ENCODE measurements at regions not wholly inside any gene's neighbourhood (a gene's known extent, or its start where the extent isn't known, plus 50 kb on each side); places are given as distances from the start of the nearest gene placed in this dataset.
"Not testable (repeated sequence)": the region's sequence is repeated elsewhere in the genome, so short reads cannot be mapped to it uniquely, and the experiment has no call there.

DNA sequence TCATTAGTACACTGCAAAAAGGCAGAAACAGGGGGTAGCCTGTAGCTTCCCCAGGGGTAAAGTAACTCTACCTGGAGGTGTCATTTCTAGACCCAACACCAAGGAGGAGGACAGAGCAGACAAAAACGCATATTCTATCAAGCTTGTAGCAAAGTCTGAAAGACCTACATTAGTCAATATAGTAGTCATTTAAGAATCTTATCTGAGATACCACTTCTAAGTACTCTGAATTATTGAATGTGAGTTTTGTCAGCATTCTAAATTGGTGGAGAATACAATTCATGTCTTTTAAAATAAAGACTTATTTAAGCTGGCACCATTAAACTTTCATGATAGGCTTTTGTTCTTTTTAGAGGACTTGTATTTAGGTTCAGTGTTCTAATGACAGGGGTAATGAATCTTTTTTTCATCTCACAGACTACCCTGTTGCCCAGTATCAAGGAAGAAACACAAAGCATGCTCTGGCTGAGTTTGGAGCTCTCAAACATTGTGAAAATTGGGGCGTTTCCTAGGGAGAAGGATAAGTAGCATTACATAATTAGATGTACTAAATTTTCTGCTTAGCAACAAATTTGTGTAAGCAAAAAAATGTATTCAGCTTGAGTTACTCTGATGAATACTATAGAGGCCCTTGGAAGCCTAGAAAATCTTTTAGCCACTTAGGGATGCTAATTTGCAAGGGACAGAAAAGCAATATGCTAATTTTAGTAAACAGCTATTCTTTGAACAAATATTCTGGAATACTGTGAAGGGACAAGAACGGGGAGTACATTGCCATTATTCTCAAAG is 255.4 kb upstream of the HSF2 start:
- no peak for DNase-seq

DNA sequence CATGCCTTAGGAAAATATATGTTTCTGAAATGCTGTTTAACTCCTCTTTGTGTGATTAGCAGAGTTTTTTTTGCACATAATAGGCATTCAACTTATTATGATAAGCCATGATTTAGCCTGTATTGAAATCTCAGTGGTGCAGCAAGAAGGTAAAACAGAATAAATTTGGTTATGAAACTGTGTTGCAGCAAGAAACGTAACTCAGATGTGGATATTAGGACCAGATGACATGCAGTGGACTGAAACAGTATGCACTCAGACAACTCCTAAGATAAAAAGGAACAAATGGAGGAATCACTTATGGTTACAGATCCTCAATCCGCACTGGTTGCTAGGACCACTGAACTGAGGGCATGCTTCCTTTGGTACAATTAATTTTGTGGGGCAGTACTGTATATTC is 254.2 kb upstream of the HSF2 start:
- no peak for DNase-seq

DNA sequence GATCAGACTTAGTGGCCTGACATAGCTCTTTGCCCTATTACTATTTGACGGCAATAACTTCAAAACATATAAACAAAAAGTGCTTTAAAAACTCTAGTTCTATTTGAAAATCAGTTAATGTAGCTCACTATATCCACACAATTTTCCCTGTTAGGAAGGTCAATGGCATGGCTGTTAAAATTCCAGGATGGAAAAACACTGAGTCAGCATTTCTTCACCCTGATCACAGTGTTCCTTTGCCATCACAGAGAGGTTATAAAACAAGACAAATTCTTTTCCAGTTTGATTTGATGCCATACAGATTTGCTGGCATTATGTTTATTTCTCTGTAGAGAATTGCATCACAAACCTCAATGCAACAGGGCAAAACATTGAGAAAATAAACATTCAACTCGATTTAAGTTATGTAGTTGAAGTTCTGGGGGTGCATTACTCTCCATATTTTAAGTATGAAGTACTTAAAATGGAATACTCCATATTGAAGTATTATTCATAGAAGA is 253.7 kb upstream of the HSF2 start:
- DNase-seq = no peak

DNA sequence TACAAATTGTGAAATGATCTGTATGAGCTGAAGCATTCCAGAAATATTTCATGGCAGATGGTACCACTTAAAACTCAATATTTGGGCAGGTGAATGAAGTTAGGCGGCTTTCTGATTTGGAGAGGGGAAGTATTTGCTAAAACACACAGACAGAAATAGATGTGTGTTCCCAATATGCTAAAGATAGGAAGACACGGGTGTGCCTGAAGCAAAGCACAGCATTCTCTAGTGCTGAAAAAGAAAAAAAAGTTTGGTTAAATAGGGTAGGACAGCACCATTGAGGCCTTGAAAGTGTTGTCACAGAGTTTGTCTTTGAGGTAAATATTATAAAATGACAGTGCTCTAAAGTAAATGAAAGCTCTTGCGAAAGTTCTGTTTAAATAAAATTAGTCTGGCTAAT is 252.2 kb upstream of the HSF2 start:
- DNase-seq = no peak

DNA sequence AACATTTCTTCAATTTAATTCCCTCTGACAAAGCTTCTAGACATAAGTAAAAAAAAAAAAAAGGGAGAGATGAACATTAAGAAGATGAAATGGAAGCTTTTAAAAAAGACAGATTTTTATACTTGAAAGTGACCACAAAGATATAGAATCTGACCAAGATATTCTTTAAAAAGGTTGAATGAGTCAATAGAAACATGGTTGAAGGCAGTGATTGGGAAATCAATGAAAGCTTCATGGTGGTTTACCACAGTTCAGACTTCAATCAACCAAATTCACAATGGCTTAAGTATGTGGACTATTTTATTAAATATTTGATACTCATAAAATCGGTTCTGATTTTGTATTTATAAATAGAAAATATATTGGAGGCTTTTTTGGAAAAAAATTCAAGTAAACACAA is 248.4 kb upstream of the HSF2 start:
- no peak for DNase-seq

DNA sequence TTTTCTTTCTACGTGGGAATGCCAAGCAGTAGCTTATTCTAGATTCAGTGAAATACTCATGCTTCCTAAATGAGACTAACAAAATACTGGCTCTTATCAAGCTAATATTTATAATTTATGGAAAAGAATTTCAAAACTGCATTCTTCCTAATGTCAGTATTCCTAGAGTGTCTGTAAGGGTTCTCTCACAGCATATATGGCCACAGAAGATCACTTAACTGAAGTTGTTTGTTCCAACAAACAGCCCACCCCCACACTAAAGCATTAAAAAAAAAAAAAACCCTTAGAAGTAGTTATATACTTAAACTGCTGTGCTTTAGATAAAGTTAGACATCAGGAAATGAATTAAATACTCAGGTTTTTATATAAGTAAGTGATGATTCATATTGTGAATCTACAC is 247.7 kb upstream of the HSF2 start:
- DNase-seq = no peak

DNA sequence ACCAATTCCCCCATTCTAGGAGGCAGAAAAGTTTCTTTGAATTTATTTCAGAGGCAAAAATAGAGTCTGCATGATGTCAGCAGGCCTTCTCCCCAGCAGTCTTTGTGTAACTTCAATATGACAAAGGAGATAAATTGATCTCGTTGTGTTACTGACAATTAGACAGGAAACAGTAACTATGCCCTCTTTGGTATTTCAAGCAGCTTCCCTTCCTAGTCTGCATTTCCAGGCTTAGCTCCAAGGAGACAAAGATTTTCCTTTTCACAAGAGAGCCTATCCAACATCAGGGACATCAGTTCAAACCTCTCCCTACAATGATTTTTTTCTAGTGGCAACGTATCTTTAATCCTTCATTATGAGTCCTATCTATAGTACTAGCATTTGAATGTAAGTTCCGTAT is 245.9 kb upstream of the HSF2 start:
- no peak for DNase-seq

DNA sequence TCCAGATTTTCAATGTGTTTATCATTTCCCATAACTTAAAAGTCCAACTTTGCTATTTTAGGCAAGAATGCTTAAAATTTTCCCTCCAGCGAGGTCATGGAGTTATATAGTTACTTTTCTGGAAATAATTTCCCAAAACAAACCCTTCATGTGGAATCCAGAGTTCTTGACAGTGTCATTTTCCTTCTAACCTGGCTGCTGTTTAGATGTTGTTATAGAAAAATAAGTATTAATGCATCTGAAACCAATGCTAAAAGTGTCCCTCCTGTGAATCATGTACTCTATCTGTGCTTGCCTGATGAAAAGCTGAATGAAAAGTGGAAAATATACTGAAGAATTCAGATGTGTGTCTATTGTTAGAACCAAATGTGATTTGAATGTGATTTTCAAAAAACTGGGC is 245.3 kb upstream of the HSF2 start:
- DNase-seq = no peak

DNA sequence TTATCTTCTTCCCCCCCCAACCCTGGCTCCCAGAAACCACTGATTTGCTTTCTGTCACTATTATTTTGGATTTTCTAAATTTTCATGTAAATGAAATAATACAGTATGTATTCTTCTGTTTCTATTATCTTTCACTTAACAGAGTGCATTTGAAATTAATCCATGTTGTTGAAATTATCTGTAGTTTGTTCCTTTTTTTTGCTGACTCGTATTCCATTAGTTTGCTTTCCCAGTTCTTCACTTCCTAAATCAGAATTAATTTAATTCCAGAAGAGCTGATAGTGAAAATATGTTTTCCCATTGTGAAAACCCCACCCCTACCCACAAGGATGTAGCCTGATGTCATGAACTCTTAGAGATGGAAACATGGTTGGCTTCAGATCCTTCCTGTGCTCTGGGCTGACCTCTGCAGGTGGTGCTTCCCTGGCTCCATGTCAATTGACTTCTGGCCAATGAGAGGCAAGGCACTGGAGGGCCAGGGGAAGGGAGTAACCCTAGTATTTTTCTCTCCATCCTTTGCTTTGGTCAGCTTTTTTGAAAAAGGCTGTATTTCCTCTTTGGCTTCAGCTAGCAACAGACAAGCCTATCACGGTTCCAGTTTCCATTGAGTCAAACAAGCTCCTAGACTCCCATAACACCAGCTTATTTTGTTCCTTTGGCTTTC is 244.4 kb upstream of the HSF2 start:
- DNase-seq = no peak

DNA sequence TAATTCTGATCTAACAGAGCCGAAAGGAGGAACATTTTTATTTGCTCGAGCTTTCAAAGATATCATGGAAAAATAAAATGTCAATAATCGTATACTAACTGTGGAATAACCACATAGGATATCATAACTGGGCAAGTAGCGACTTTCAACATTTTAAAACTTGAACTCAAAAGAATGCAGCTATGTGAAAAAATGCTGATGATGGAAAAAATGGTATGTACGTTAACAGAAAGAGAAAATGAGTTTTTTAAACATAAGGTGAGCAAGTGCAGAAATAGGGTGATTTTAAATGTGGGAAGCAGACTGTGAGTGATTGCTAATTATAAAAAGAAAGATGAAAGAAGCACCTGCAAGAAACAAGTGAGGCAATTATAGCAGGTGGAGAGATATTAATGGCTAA is 238.3 kb upstream of the HSF2 start:
- no peak for DNase-seq

DNA sequence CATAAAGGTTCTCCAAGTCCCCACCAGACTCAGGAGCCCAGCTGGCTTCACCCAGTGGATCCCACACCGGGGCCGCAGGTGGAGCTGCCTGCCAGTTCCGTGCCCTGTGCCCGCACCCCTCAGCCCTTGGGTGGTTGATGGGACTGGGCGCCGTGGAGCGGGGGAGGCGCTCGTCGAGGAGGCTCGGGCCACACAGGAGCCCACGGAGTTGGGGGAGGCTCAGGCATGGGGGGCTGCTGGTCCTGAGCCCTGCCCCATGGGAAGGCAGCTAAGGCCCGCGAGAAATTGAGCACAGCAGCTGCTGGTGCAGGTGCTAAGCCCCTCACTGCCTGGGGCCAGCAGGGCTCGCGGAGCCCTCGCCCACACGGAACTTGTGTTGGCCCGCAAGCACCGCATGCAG is 234.4 kb upstream of the HSF2 start:
- DNase-seq = no peak

DNA sequence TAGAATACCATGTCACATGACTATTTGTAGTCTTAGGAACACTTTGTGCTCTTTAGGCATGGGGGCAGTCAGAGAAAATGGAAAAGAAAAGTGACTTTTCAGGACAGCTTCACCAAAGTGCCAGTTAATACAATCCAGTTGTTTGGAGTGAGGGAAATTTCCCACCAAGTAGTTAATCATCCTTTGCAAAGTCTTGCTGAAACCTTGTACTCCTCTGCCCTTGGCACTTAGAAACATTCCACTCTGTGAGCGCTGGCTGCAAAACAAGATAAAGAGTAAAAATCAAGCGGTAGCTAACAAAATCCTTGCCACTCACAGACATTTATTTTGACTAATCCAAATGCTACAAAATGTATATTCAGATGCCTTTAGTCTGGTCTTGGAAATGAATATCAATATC is 229.2 kb upstream of the HSF2 start:
- DNase-seq = no peak

DNA sequence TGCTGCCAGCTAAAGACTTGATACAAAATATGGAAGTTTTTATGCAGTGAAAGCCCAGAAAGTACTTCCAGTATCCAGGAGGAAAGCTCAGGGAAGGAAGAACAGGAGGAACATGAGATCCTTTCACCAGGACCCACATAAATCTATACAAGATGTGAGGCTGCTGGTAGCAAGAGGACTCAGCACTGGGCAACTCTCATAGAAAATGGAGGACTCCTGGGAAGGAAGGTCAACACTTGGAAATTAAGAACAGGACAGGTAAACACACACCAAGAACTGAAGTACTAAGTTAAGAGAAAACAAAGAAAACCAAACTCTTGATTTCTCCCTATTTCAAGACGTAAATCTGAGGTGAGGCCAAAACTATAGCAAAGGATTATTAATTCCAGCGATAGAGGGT is 220.5 kb upstream of the HSF2 start:
- no peak for DNase-seq

DNA sequence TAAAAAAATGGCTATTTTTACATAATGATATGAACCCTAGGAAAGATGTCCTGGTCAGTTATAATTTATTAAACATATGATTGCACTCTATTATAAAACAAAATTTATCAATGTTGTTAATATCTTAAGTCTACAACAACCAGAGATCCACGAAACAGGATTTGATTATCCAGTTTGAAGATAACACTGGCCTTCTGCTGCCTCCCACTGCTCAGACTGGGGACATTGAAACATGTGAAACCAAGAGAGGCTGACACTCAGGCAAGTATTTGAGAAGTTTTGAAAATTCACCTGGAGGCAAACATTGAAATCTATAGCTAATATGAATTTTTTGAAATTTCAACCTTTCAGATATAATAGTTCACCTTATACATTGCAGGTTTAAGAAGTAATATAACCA is 219.3 kb upstream of the HSF2 start:
- no peak for DNase-seq

DNA sequence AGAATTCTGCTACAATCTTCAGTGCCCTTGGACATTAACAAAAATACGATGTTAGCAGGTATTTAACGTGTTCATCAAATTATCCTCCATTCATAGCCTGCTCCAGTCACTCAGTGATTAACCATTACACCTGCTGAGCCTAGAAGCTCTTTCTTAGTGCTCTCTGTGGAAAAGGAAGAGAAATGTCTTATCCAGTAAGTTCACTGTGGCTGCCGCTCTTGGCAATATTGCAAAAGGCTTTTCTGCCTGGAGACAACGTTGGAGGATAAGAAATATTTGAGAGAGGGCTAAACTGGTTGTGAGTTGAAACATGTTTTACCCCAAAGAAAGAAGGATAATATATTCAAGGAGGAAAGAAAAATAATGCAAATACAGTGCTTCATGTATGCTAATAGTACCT is 217.4 kb upstream of the HSF2 start:
- no peak for DNase-seq

DNA sequence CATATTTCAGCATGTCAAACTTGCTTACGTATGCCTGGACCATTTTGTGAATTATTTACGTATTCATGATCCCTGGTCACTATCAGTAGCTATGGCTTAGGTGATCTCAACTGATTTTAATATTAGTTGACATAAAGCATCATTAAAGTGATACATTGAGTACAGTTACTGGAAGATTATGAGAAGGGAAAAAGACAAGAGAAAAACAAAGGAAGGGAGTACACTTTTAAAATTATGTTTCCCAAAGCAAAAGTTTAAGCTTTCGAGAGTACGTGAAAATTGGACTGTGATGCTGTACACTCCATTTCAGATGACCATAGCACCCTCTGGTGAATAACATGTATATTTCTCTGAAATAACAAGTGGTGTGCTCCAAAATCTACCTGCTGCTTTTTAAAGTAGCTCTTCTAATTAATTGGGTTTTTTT is 215.0 kb upstream of the HSF2 start:
- no peak for DNase-seq

DNA sequence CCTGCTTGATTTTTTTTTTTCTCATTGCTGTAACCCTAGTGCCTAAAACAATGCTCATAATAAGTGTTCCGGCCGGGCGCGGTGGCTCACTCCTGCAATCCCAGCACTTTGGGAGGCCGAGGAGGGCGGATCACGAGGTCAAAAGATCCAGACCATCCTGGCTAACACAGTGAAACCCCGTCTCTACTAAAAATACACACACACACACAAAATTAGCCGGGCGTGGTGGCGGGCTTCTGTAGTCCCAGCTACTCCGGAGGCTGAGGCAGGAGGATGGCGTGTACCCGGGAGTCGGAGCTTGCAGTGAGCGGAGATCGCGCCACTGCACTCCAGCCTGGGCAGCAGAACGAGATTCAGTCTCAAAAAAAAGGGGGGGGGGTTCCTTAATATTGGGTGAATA is 214.0 kb upstream of the HSF2 start:
- DNase-seq = not testable (repeated sequence)

DNA sequence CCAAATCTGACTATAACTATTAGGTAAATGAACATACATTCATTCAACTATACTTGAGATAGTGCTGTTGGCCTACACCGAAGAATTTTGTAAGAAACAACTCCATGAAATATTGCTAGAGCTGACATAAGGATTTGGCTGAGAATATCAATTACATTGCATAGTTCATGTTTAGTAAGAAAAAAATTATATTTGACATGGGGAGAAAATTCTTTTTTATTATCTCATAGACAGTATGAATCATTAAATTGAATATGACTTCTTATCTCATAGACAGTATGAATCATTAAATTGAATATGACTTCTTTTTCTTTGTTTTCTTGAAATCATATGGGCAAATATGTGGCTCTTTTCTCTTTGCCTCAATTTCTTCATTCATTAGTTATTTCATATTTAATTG is 212.3 kb upstream of the HSF2 start:
- no peak for DNase-seq

DNA sequence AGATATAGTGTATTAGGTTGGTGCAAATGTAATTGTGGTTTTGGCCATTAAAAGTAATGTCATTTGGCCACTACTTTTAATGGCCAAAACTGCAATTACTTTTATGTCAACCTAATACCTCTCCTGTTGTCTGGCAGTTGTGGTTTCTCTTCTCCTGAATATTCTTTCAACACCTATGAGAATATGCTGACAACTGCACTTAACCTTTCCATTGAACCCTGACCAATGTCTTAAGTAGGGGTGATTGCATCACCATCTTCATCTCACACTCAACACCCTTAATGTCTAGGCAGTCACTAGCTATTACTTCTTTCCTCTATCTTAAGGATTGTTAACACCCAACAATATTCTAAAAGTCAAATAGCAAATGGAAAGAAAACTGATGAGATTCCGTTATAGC is 200.5 kb upstream of the HSF2 start:
- DNase-seq = no peak

DNA sequence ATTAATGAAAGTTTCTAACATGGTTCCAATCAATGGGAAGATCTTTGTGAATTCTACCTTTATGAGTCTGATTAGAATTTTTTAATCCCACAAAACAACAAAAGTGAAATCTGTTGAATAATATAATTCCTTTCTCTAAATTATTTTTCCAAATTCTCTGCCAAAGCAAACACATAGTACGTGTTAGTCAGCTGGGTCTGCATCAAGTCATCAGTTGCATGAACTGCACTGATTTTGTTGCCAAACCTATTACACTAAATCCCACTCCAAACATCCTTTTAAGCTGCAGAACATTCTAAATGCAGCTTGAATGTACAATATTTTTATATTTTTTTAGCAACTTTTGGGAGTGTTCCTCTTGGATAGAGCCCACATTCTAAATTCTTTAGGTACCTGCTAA is 199.0 kb upstream of the HSF2 start:
- DNase-seq = no peak

DNA sequence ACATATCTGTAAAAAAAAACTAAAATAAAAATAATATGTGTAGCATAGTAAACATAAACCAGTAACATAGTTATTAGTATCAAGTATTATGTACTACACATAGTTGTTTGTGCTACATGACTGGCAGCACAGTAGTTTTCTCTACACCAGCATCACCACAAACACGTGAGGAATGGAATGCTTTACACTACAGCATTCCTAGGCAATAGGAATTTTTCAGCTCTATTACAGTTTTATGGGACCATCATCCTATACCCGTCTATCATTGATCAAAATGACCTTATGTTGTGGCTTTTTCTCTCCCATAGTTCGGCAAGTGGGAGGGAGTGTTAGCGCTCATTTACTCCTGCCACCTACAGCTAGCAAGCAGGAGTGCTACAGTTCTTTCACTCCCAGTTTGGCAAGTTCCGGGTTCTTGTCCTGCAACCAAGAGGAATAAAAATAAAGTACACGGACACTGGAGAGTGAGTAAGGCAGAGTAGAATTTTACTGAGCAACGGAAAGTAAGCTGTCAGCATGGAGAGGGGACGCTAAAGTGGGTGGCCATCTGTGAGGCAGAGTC is 196.8 kb upstream of the HSF2 start:
- no peak for DNase-seq

DNA sequence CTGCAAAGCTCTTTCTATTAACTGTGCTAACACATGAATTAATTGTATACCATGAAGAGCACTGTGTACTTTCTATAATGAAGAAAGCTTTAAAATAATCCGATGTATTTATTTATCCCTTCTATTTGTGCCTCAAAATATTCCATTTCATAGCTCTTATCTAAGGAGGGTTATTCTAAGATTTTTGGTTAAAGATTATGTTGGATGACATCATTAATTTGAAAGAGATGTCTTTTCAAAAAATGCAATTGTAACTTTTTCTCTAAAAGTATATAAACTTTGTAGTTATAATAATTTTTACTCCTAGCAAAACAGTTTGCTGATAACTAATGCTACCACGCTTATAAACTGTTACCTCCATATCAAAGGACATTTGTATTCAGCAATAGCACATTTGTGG is 192.4 kb upstream of the HSF2 start:
- no peak for DNase-seq

DNA sequence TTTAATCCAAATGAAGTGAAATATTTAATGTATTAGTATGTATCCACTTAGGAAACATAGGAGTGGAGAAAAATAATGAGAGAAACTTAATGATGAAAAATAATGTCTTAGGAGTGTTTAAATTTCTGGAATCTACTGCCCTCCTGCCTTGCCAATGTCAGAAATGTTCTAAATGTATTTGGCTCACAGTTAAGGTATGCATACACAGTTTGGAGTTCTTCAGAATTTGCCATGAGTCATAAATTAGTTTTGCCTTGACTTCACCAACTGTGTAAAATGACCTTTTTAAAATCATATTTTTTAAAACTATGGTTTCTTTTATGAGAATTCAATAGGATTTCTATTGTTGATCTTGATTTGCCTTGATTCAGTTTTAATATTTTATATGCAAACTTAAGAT is 191.7 kb upstream of the HSF2 start:
- DNase-seq = no peak

DNA sequence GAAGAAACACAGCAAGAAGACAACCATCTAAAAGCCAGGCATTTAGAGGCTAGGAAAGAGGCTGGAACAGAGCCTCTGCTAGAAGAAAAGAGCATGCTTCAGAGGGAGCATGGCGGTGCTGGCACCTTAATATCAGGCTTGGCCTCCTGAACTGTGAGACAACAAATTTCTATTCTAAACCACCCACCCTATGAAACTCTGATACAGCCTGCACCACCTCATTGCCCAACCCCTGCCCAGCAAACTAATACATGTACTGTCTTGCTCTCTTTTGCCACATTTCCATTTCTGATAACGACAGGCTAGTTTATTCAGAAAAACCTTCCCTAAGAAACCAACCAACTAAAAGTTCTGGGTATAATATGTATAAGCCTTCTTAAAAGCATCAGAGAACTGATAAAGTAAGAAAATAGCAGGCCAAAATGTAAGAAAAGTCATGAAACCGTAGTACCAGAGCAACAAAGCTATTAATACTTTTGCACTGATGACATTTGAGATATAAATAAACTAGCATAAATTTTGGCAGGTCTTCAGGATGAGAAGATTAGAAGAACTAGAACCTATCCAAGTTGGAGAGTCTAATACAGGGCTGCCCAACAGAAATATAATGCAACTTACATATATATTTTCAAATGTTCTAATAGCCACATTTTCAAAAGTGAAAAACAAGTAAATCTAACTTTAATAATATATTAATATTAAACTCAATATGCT is 184.7 kb upstream of the HSF2 start:
- no peak for DNase-seq

All from MV-4-11 (cell line).